ENCODE measurements at regions not wholly inside any gene's neighbourhood (a gene's known extent, or its start where the extent isn't known, plus 50 kb on each side); places are given as distances from the start of the nearest gene placed in this dataset.

- no peak for DNase-seq
Observed at GRCh38 chr3:28743271-28743670, 394.6 kb upstream of the AZI2 start.

GRCh38 chr3:28743831-28744230, 395.2 kb upstream of the AZI2 start:
- no peak for DNase-seq

GRCh38 chr3:28745436-28745835, 396.8 kb upstream of the AZI2 start:
- no peak for DNase-seq

- DNase-seq, result no peak
Observed at GRCh38 chr3:28745916-28746617, 397.4 kb upstream of the AZI2 start.

GRCh38 chr3:28746990-28747389, 398.4 kb upstream of the AZI2 start:
- DNase-seq, result no peak

- DNase-seq, result no peak
Observed at GRCh38 chr3:28751864-28752263, 403.2 kb upstream of the AZI2 start.

GRCh38 chr3:28752290-28752689, 403.7 kb upstream of the AZI2 start:
- DNase-seq, result no peak

GRCh38 chr3:28756056-28756455, 407.4 kb upstream of the AZI2 start:
- DNase-seq, result no peak

- no peak for DNase-seq
Observed at GRCh38 chr3:28758115-28758514, 409.5 kb upstream of the AZI2 start.

GRCh38 chr3:28761375-28761774, 412.8 kb upstream of the AZI2 start:
- no peak for DNase-seq

GRCh38 chr3:28765194-28765593, 416.6 kb upstream of the AZI2 start:
- DNase-seq, result no peak

- no peak for DNase-seq
Observed at GRCh38 chr3:28768439-28768838, 419.8 kb upstream of the AZI2 start.

GRCh38 chr3:28777806-28778475, 429.3 kb upstream of the AZI2 start:
- DNase-seq, result no peak

GRCh38 chr3:28780480-28780879, 431.9 kb upstream of the AZI2 start:
- no peak for DNase-seq

- DNase-seq, result no peak
Observed at GRCh38 chr3:28781053-28781452, 432.4 kb upstream of the AZI2 start.

- DNase-seq, result no peak
Observed at GRCh38 chr3:28786446-28786845, 437.8 kb upstream of the AZI2 start.

- no peak for DNase-seq
Observed at GRCh38 chr3:28788571-28788970, 439.9 kb upstream of the AZI2 start.

GRCh38 chr3:28791713-28792255, 443.2 kb upstream of the AZI2 start:
- no peak for DNase-seq

- DNase-seq, result no peak
Observed at GRCh38 chr3:28792604-28793003, 444.0 kb upstream of the AZI2 start.

- no peak for DNase-seq
Observed at GRCh38 chr3:28799084-28799483, 450.5 kb upstream of the AZI2 start.

- DNase-seq, result no peak
Observed at GRCh38 chr3:28800203-28800602, 451.6 kb upstream of the AZI2 start.

- DNase-seq, result no peak
Observed at GRCh38 chr3:28808068-28808467, 459.4 kb upstream of the AZI2 start.

- DNase-seq, result no peak
Observed at GRCh38 chr3:28816017-28816416, 464.9 kb upstream of the RBMS3 start.

- no peak for DNase-seq
Observed at GRCh38 chr3:28824316-28824715, 456.6 kb upstream of the RBMS3 start.

- no peak for DNase-seq
Observed at GRCh38 chr3:28826840-28827239, 454.0 kb upstream of the RBMS3 start.

Data from cortex of kidney (tissue), 1 donor.